ENCODE measurements at regions not wholly inside any gene's neighbourhood (a gene's known extent, or its start where the extent isn't known, plus 50 kb on each side); places are given as distances from the start of the nearest gene placed in this dataset.
"Not testable (repeated sequence)": the region's sequence is repeated elsewhere in the genome, so short reads cannot be mapped to it uniquely, and the experiment has no call there.

DNA sequence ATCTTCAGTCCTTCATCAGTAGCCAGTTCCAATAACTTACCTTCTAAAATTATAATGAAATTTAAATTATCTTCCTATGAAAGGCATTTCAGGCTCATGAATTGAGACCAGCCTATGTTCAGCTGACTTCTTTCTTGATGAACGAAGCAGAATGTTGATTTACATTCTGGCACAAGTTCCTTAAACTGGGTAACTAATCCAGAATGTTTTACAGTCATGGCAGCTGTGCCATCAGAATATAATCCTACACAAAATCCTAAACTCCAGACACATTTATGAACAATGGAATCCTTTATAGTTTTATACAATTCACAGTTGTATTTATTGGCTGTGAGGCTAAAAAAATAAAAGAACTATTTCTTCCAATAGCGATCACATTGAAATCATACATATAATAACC is 97.3 kb upstream of the CPM start:
- Histone ChIP-seq H3K27me3 (ENCODE audit: control insufficient read depth, insufficient read depth, low read length) (no peaks in the 10 kb centered on the region), H3K9ac (ENCODE audit: low read depth, low read length) (no peak overlapping the region), H3K4me1 (ENCODE audit: control insufficient read depth, insufficient read depth, low read length) (peaks cover 15% of the 10 kb centered on the region), H3K36me3 (ENCODE audit: insufficient read depth, low read length) (no peaks in the 10 kb centered on the region), H3K4me2 (ENCODE audit: low read length) (no peak overlapping the region), H3K9me3 (replicated peaks; ENCODE audit: low read length) (no peaks in the 10 kb centered on the region), H3K4me3 (ENCODE audit: low read length) (no peak overlapping the region)

DNA sequence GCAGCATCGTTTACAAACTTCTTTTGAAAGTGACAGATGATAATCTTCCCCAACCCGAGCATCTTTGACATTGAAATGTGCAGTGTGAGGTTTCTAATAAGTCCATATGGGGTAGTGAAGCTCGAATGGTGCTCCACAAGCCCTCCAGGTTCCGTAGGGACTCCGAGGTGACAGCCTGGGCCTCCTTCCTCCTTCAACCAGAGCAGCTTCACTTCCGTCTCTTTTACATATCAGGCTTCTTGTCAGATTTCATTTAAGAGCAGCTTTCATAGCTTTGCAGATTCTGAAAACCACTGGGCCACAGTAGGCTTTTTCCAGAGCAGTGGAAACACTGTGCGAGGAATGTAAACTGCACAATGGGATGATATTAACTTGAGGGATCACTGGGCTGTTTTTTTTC is 103.6 kb upstream of the CPM start:
- H3K9me3 ChIP-seq (replicated peaks; ENCODE audit: low read length), result no peaks in the 10 kb centered on the region
- no peaks in the 10 kb centered on the region for H3K27me3 ChIP-seq (ENCODE audit: control insufficient read depth, insufficient read depth, low read length)
- no peak overlapping the region for H3K4me2 ChIP-seq (ENCODE audit: low read length)
- H3K36me3 ChIP-seq (ENCODE audit: insufficient read depth, low read length), result no peaks in the 10 kb centered on the region
- no peak overlapping the region for H3K9ac ChIP-seq (ENCODE audit: low read depth, low read length)
- no peak overlapping the region for H3K4me3 ChIP-seq (ENCODE audit: low read length)
- no peaks in the 10 kb centered on the region for H3K4me1 ChIP-seq (ENCODE audit: control insufficient read depth, insufficient read depth, low read length)

- no peak overlapping the region for H3K4me2 ChIP-seq (ENCODE audit: low read length)
- H3K36me3 ChIP-seq (ENCODE audit: insufficient read depth, low read length), result no peaks in the 10 kb centered on the region
- no peaks in the 10 kb centered on the region for H3K9me3 ChIP-seq (replicated peaks; ENCODE audit: low read length)
These were observed 104.0 kb upstream of the CPM start for GRCh38 chr12:69036999-69037398.

GRCh38 chr12:69039911-69040310 is 106.9 kb upstream of the CPM start:
- Histone ChIP-seq H3K36me3 (ENCODE audit: insufficient read depth, low read length) (no peaks in the 10 kb centered on the region), H3K4me2 (ENCODE audit: low read length) (no peak overlapping the region), H3K9ac (ENCODE audit: low read depth, low read length) (no peak overlapping the region), H3K27me3 (ENCODE audit: control insufficient read depth, insufficient read depth, low read length) (no peaks in the 10 kb centered on the region), H3K9me3 (replicated peaks; ENCODE audit: low read length) (no peaks in the 10 kb centered on the region), H3K4me1 (ENCODE audit: control insufficient read depth, insufficient read depth, low read length) (no peaks in the 10 kb centered on the region), H3K4me3 (ENCODE audit: low read length) (no peak overlapping the region)

More at GRCh38 chr12:69036999-69037398, 104.0 kb upstream of the CPM start:
- H3K27me3 ChIP-seq (ENCODE audit: control insufficient read depth, insufficient read depth, low read length), result no peaks in the 10 kb centered on the region
- H3K4me1 ChIP-seq (ENCODE audit: control insufficient read depth, insufficient read depth, low read length), result no peaks in the 10 kb centered on the region
- H3K9ac ChIP-seq (ENCODE audit: low read depth, low read length), result no peak overlapping the region
- H3K4me3 ChIP-seq (ENCODE audit: low read length), result no peak overlapping the region

- no peaks in the 10 kb centered on the region for H3K36me3 ChIP-seq (ENCODE audit: insufficient read depth, low read length)
- no peak overlapping the region for H3K4me3 ChIP-seq (ENCODE audit: low read length)
- no peak overlapping the region for H3K4me2 ChIP-seq (ENCODE audit: low read length)
- H3K9ac ChIP-seq (ENCODE audit: low read depth, low read length), result no peak overlapping the region
- no peaks in the 10 kb centered on the region for H3K9me3 ChIP-seq (replicated peaks; ENCODE audit: low read length)
- H3K4me1 ChIP-seq (ENCODE audit: control insufficient read depth, insufficient read depth, low read length), result no peaks in the 10 kb centered on the region
- no peaks in the 10 kb centered on the region for H3K27me3 ChIP-seq (ENCODE audit: control insufficient read depth, insufficient read depth, low read length)
These were observed 109.6 kb upstream of the CPM start for GRCh38 chr12:69042557-69042956.

GRCh38 chr12:69042970-69043369 is 110.0 kb upstream of the CPM start:
- H3K4me2 ChIP-seq (ENCODE audit: low read length), result no peak overlapping the region
- no peaks in the 10 kb centered on the region for H3K4me1 ChIP-seq (ENCODE audit: control insufficient read depth, insufficient read depth, low read length)
- no peaks in the 10 kb centered on the region for H3K36me3 ChIP-seq (ENCODE audit: insufficient read depth, low read length)
- no peaks in the 10 kb centered on the region for H3K9me3 ChIP-seq (replicated peaks; ENCODE audit: low read length)
- H3K4me3 ChIP-seq (ENCODE audit: low read length), result no peak overlapping the region
- H3K27me3 ChIP-seq (ENCODE audit: control insufficient read depth, insufficient read depth, low read length), result no peaks in the 10 kb centered on the region
- no peak overlapping the region for H3K9ac ChIP-seq (ENCODE audit: low read depth, low read length)

DNA sequence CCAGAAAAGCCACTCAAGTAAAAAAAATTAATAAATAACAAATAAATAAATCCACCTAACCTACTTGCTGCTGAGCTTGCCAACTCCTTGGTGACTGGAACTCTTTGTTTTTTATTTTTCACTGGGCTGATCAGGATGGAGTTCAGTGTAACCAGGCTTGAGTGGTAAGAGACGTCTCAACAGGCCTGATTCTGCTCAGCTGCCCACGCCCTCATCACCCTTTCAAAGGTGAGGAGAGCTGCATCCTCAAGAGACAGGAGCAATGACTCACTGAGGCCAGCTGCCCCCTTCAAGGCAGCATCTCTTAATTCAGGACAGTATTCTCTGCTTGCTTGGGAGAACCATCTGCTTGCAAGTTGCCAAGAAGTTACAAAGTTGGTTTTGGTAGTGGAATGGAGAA is 111.9 kb upstream of the CPM start:
- Histone ChIP-seq H3K36me3 (ENCODE audit: insufficient read depth, low read length) (no peaks in the 10 kb centered on the region), H3K4me2 (ENCODE audit: low read length) (no peak overlapping the region), H3K4me3 (ENCODE audit: low read length) (no peak overlapping the region), H3K27me3 (ENCODE audit: control insufficient read depth, insufficient read depth, low read length) (no peaks in the 10 kb centered on the region), H3K4me1 (ENCODE audit: control insufficient read depth, insufficient read depth, low read length) (no peaks in the 10 kb centered on the region), H3K9ac (ENCODE audit: low read depth, low read length) (no peak overlapping the region), H3K9me3 (replicated peaks; ENCODE audit: low read length) (no peaks in the 10 kb centered on the region)

- no peaks in the 10 kb centered on the region for H3K4me1 ChIP-seq (ENCODE audit: control insufficient read depth, insufficient read depth, low read length)
- no peak overlapping the region for H3K4me3 ChIP-seq (ENCODE audit: low read length)
- no peaks in the 10 kb centered on the region for H3K36me3 ChIP-seq (ENCODE audit: insufficient read depth, low read length)
- H3K27me3 ChIP-seq (ENCODE audit: control insufficient read depth, insufficient read depth, low read length), result no peaks in the 10 kb centered on the region
- no peak overlapping the region for H3K4me2 ChIP-seq (ENCODE audit: low read length)
- H3K9me3 ChIP-seq (replicated peaks; ENCODE audit: low read length), result no peaks in the 10 kb centered on the region
- H3K9ac ChIP-seq (ENCODE audit: low read depth, low read length), result no peak overlapping the region
These were observed 112.5 kb upstream of the CPM start for GRCh38 chr12:69045430-69045829.

DNA sequence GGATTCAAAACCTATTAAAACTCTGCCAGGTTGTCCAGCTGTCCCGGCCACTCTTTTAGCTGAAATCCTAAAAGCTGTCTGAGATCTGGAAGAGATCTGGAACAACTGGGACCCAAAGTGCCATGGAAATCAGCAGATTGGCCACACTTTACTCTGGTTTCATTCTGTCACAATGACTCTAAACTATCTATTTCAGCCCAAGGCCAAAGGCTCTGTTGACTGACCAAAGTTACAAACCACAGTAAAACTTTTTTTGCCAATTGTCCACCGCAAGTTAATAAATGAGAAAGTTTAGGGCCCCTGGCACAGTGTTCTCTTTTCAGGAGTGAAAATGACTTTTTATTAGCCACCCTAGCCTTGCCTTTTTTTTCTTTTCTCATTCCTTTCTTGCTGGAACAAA is 113.4 kb upstream of the CPM start:
- Histone ChIP-seq H3K9me3 (replicated peaks; ENCODE audit: low read length) (no peaks in the 10 kb centered on the region), H3K27me3 (ENCODE audit: control insufficient read depth, insufficient read depth, low read length) (no peaks in the 10 kb centered on the region), H3K9ac (ENCODE audit: low read depth, low read length) (no peak overlapping the region), H3K4me1 (ENCODE audit: control insufficient read depth, insufficient read depth, low read length) (no peaks in the 10 kb centered on the region), H3K36me3 (ENCODE audit: insufficient read depth, low read length) (no peaks in the 10 kb centered on the region), H3K4me3 (ENCODE audit: low read length) (no peak overlapping the region), H3K4me2 (ENCODE audit: low read length) (no peak overlapping the region)

- Histone ChIP-seq H3K27me3 (ENCODE audit: control insufficient read depth, insufficient read depth, low read length) (no peaks in the 10 kb centered on the region), H3K4me1 (ENCODE audit: control insufficient read depth, insufficient read depth, low read length) (no peaks in the 10 kb centered on the region), H3K9ac (ENCODE audit: low read depth, low read length) (no peak overlapping the region), H3K9me3 (replicated peaks; ENCODE audit: low read length) (no peaks in the 10 kb centered on the region), H3K36me3 (ENCODE audit: insufficient read depth, low read length) (no peaks in the 10 kb centered on the region), H3K4me3 (ENCODE audit: low read length) (no peak overlapping the region), H3K4me2 (ENCODE audit: low read length) (no peak overlapping the region)
These were observed 113.9 kb upstream of the CPM start for GRCh38 chr12:69046920-69047319.

DNA sequence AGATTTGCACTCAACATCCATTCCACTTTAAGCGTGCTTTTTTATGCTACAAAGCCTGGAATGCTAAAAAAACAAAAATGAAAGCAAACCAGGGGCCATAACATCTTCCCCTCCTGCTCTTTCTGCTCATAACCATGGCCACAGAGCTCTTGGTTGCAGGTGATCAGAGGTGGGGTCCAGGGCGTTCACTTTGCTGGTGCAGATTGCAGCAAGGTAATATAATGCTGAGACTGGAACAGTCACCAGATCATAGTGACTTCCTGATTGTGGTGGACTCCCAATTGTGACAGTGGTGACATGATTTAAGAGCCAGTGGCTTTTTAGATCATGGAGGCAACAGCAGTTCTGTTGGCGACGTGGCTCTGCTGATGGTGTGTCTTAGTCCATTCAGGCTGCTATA is 115.0 kb upstream of the CPM start:
- Histone ChIP-seq H3K4me2 (ENCODE audit: low read length) (no peak overlapping the region), H3K4me1 (ENCODE audit: control insufficient read depth, insufficient read depth, low read length) (peaks cover 9% of the 10 kb centered on the region), H3K9me3 (replicated peaks; ENCODE audit: low read length) (no peaks in the 10 kb centered on the region), H3K9ac (ENCODE audit: low read depth, low read length) (no peak overlapping the region), H3K4me3 (ENCODE audit: low read length) (no peak overlapping the region), H3K36me3 (ENCODE audit: insufficient read depth, low read length) (no peaks in the 10 kb centered on the region), H3K27me3 (ENCODE audit: control insufficient read depth, insufficient read depth, low read length) (no peaks in the 10 kb centered on the region)

DNA sequence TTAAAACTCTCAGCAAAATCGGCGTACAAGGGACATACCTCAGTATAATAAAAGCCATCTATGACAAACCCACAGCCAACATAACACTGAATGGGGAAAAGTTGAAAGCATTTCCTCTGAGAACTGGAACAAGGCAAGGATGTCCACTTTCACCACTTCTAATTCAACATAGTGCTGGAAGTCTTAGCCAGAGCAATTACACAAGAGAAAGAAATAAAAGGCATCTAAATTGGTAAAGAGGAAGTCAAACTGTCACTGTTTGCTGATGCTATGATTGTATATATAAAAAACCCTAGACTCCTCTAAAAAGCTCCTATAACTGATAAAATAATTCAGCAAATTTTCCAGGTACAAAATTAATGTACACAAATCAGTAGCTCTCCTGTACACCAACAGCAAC is 116.9 kb upstream of the CPM start:
- not testable (repeated sequence) for H3K4me2 ChIP-seq (ENCODE audit: low read length); H3K9me3 ChIP-seq (replicated peaks; ENCODE audit: low read length); H3K9ac ChIP-seq (ENCODE audit: low read depth, low read length); H3K27me3 ChIP-seq (ENCODE audit: control insufficient read depth, insufficient read depth, low read length); H3K36me3 ChIP-seq (ENCODE audit: insufficient read depth, low read length); H3K4me3 ChIP-seq (ENCODE audit: low read length)
- H3K4me1 ChIP-seq (ENCODE audit: control insufficient read depth, insufficient read depth, low read length), result peaks cover 22% of the 10 kb centered on the region

Data from skeletal muscle satellite cell (primary cell).